PC-9 (cell line): ENCODE measurements at regions not wholly inside any gene's neighbourhood (a gene's known extent, or its start where the extent isn't known, plus 50 kb on each side); places are given as distances from the start of the nearest gene placed in this dataset.

Experiments used
- CTCF ChIP-seq: fragments of 200-600 bp; sonication (generic); conservative IDR thresholded peaks from 2 replicates; pipeline ENCODE4 v1.6.1; 2017; ENCODE audit warnings: mixed run types, antibody characterized with exemption, mild to moderate bottlenecking, moderate library complexity
- EZH2 ChIP-seq: fragments of 200-600 bp; sonication (generic); IDR thresholded peaks from 2 replicates; pipeline ENCODE4 v1.8.0; 2017; ENCODE audit warnings: antibody characterized with exemption, low read depth

DNA sequence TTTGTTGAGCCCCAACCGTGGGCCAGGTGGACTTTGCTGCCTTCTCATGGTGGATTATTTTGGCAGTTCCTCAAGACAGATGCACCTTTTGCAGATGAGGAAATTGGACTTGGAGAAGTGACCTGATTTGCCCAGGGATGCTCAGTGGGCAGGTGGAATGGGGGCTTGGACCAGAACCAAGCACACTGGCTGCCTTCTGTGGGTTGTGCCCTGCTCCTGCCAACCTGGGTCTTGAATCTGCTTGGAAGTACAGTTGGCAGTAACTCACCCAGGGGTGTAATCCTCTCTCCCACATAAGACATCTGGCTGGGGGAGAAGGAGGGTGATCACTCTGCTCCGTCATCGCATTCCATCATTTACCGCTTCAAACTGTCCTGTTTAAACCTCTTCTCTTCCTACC is 110.5 kb upstream of the GPR26 start:
- TF ChIP-seq EZH2 = no peak
- no peak for TF ChIP-seq CTCF
